H1 (cell line): ENCODE measurements at regions not wholly inside any gene's neighbourhood (a gene's known extent, or its start where the extent isn't known, plus 50 kb on each side); places are given as distances from the start of the nearest gene placed in this dataset.

Experiments
- CTCF ChIA-PET: fragments of 300-600 bp; sonication (Branson Sonifier 250); formaldehyde crosslinking; loops from one replicate; lab custom pipeline; 2021; ENCODE audit not compliant: partially characterized antibody; lab: Charles Lee
- POLR2A ChIA-PET: fragments of 300-600 bp; sonication (Branson Sonifier 250); formaldehyde crosslinking; loops from one replicate; lab custom pipeline; 2021; ENCODE audit warnings: inconsistent platforms; ENCODE audit not compliant: partially characterized antibody; lab: Charles Lee
- DNase-seq, 2 experiments: peaks; one replicate each; pipeline versions ENCODE4 v3.0.0 to v3.0.0-alpha.2; 2010 to 2022; ENCODE audit warnings: low spot score in 2 of 2, low read depth in 1 of 2, mixed read lengths in 1 of 2
- FAIRE-seq: peaks from 2 replicates; lab custom pipeline; 2011; peaks lifted over from hg19 to GRCh38; lab: Jason Lieb, UNC
- H2AFZ ChIP-seq: 2 replicates; pipeline ENCODE4 v1.8.1; 2012; ENCODE audit warnings: low read length, inconsistent platforms
- H2AK5ac ChIP-seq: 2 replicates; pipeline ENCODE4 v1.6.1; 2013; ENCODE audit warnings: low read depth, low read length
- H2BK120ac ChIP-seq: replicated peaks from 2 replicates; pipeline ENCODE3; 2013; ENCODE audit warnings: low read depth, low read length, inconsistent platforms
- H2BK12ac ChIP-seq: 2 replicates; pipeline ENCODE4 v1.6.1; 2013; ENCODE audit warnings: low read depth, low read length
- H2BK15ac ChIP-seq: 2 replicates; pipeline ENCODE4 v1.6.1; 2013; ENCODE audit warnings: low read length
- H2BK20ac ChIP-seq: 2 replicates; pipeline ENCODE4 v1.6.1; 2013; ENCODE audit warnings: low read length
- H2BK5ac ChIP-seq: 2 replicates; pipeline ENCODE4 v1.6.1; 2013; ENCODE audit warnings: low read depth, low read length
- H3K14ac ChIP-seq: 2 replicates; pipeline ENCODE4 v1.6.1; 2013; ENCODE audit warnings: inconsistent platforms; ENCODE audit not compliant: insufficient read length
- H3K18ac ChIP-seq: 2 replicates; pipeline ENCODE4 v1.6.1; 2013; ENCODE audit warnings: low read length; ENCODE audit errors: extremely low read depth
- H3K23ac ChIP-seq: 2 replicates; pipeline ENCODE4 v1.6.1; 2013; ENCODE audit warnings: inconsistent platforms; ENCODE audit not compliant: insufficient read length
- H3K23me2 ChIP-seq: 2 replicates; pipeline ENCODE4 v1.6.1; 2013; ENCODE audit warnings: low read depth, low read length
- H3K27ac ChIP-seq: 2 replicates; pipeline ENCODE4 v1.6.1; 2011; ENCODE audit warnings: low read depth, low read length, inconsistent platforms
- H3K27me3 ChIP-seq, 4 experiments: replicated peaks in 1 of 4; 1 replicate in 1 of 4; 2 replicates in 3 of 4; pipeline versions ENCODE4 v1.6.1 to v1.8.1; 2011 to 2013; ENCODE audit warnings: low read length in 3 of 4, mild to moderate bottlenecking in 3 of 4, inconsistent platforms in 2 of 4, mixed read lengths in 2 of 4, moderate library complexity in 1 of 4; ENCODE audit not compliant: control insufficient read depth in 3 of 4, insufficient read depth in 3 of 4; ENCODE audit errors: extremely low read depth in 1 of 4
- H3K36me3 ChIP-seq, 4 experiments: 2 replicates each; pipeline versions ENCODE4 v1.6.1 to v1.8.1; 2011 to 2013; ENCODE audit warnings: mild to moderate bottlenecking in 4 of 4, low read length in 3 of 4, moderate library complexity in 2 of 4, control low read depth in 1 of 4, inconsistent platforms in 1 of 4; ENCODE audit not compliant: insufficient read depth in 4 of 4, control insufficient read depth in 2 of 4
- H3K4ac ChIP-seq: replicated peaks from 2 replicates; pipeline ENCODE3; 2013; ENCODE audit warnings: low read length, low read depth, mixed read lengths, inconsistent platforms; ENCODE audit not compliant: insufficient read length
- H3K4me1 ChIP-seq, 4 experiments: replicated peaks in 1 of 4; 1 replicate in 1 of 4; 2 replicates in 3 of 4; pipeline versions ENCODE4 v1.6.1 to v1.8.1; 2011 to 2013; ENCODE audit warnings: low read length in 3 of 4, inconsistent platforms in 2 of 4, mixed read lengths in 1 of 4; ENCODE audit not compliant: insufficient read depth in 4 of 4, control insufficient read depth in 3 of 4
- H3K4me2 ChIP-seq, 2 experiments: 2 replicates each; pipeline versions ENCODE4 v1.6.1 to v1.8.1; 2011 to 2013; ENCODE audit warnings: low read depth in 2 of 2, low read length in 2 of 2, control low read depth in 1 of 2, inconsistent platforms in 1 of 2, mild to moderate bottlenecking in 1 of 2; ENCODE audit not compliant: insufficient read depth in 1 of 2
- H3K4me3 ChIP-seq, 4 experiments: fragments of 200-600, 300-600 bp in 1 of 4; sonication (generic), shearing (Covaris generic), sonication (Bioruptor Twin) in 1 of 4; 2 replicates each; pipeline versions ENCODE4 v1.5.1 to v1.8.1; 2011 to 2016; ENCODE audit warnings: low read length in 4 of 4, low read depth in 3 of 4, control low read depth in 2 of 4, inconsistent platforms in 2 of 4, mild to moderate bottlenecking in 2 of 4, mixed read lengths in 1 of 4, moderate library complexity in 1 of 4; ENCODE audit not compliant: insufficient read depth in 2 of 4; ENCODE audit errors: extremely low read depth in 1 of 4
- H3K56ac ChIP-seq: replicated peaks from 2 replicates; pipeline ENCODE3; 2013; ENCODE audit warnings: low read depth, mild to moderate bottlenecking, mixed read lengths, low read length, inconsistent platforms; ENCODE audit not compliant: insufficient read length
- H3K79me1 ChIP-seq: 2 replicates; pipeline ENCODE4 v1.6.1; 2013; ENCODE audit warnings: low read depth, low read length, control low read depth
- H3K79me2 ChIP-seq, 2 experiments: 2 replicates each; pipeline versions ENCODE4 v1.6.1 to v1.8.1; 2012 to 2013; ENCODE audit warnings: low read length in 2 of 2, mild to moderate bottlenecking in 2 of 2, inconsistent platforms in 1 of 2; ENCODE audit not compliant: insufficient read depth in 2 of 2, control insufficient read depth in 1 of 2
- H3K9ac ChIP-seq, 4 experiments: replicated peaks in 1 of 4; 1 replicate in 1 of 4; 2 replicates in 3 of 4; pipeline versions ENCODE4 v1.6.1 to v1.8.1; 2011 to 2013; ENCODE audit warnings: low read depth in 3 of 4, low read length in 3 of 4, control low read depth in 2 of 4, mild to moderate bottlenecking in 2 of 4, moderate library complexity in 2 of 4, inconsistent platforms in 1 of 4; ENCODE audit errors: extremely low read depth in 1 of 4
- H3K9me3 ChIP-seq, 2 experiments: 2 replicates each; pipeline versions ENCODE4 v1.6.1 to v1.8.1; 2012 to 2013; ENCODE audit warnings: mild to moderate bottlenecking in 2 of 2, moderate library complexity in 2 of 2, control low read depth in 1 of 2, inconsistent platforms in 1 of 2, low read depth in 1 of 2, low read length in 1 of 2, mixed read lengths in 1 of 2; ENCODE audit not compliant: insufficient read depth in 2 of 2
- H4K20me1 ChIP-seq, 2 experiments: replicated peaks in 1 of 2; 2 replicates each; pipeline versions ENCODE3 to v1.8.1; 2011 to 2013; ENCODE audit warnings: inconsistent platforms in 2 of 2, low read length in 2 of 2, mild to moderate bottlenecking in 1 of 2; ENCODE audit not compliant: insufficient read depth in 2 of 2, control insufficient read depth in 1 of 2
- H4K5ac ChIP-seq: 2 replicates; pipeline ENCODE4 v1.6.1; 2013; ENCODE audit warnings: low read length, low read depth, mixed read lengths, inconsistent platforms; ENCODE audit not compliant: insufficient read length
- H4K8ac ChIP-seq: 2 replicates; pipeline ENCODE4 v1.8.0; 2013; ENCODE audit warnings: mild to moderate bottlenecking, moderate library complexity, low read length, inconsistent platforms; ENCODE audit not compliant: insufficient read depth; ENCODE audit errors: extremely low read depth
- H4K91ac ChIP-seq: replicated peaks from 2 replicates; pipeline ENCODE3; 2013; ENCODE audit warnings: low read length, mixed read lengths, inconsistent platforms; ENCODE audit not compliant: insufficient read length
- BCL11A ChIP-seq, 2 experiments: IDR thresholded peaks; one replicate each; pipeline ENCODE4 v1.6.1; 2011; ENCODE audit warnings: low read depth in 2 of 2, low read length in 2 of 2, mild to moderate bottlenecking in 2 of 2
- CHD2 ChIP-seq: IDR thresholded peaks from 2 replicates; pipeline ENCODE4 v1.6.1; 2012; ENCODE audit warnings: low read length, improper control_type of control experiment
- CTCF ChIP-seq, 3 experiments: IDR thresholded peaks; 1 replicate in 2 of 3; 2 replicates in 1 of 3; pipeline versions ENCODE4 v1.5.1 to v1.6.1; 2011; ENCODE audit warnings: low read length in 3 of 3, mild to moderate bottlenecking in 3 of 3, inconsistent platforms in 2 of 3, low read depth in 1 of 3, moderate library complexity in 1 of 3; ENCODE audit not compliant: insufficient read depth in 1 of 3; ENCODE audit errors: control extremely low read depth in 1 of 3
- HDAC2 ChIP-seq, 2 experiments: fragments of 300-600 bp in 1 of 2; sonication (generic) in 1 of 2; IDR thresholded peaks; 2 replicates each; pipeline ENCODE4 v1.6.1; 2011 to 2012; ENCODE audit warnings: low read depth in 2 of 2, low read length in 2 of 2, mild to moderate bottlenecking in 2 of 2, moderate library complexity in 2 of 2, borderline replicate concordance in 1 of 2, inconsistent platforms in 1 of 2
- KDM4A ChIP-seq: IDR thresholded peaks from one replicate; pipeline ENCODE4 v1.7.1; 2012; ENCODE audit warnings: low read depth, mild to moderate bottlenecking, moderate library complexity, low read length, inconsistent platforms; ENCODE audit not compliant: severe bottlenecking
- PHF8 ChIP-seq: fragments of 200-600 bp; sonication (generic); conservative IDR thresholded peaks from 2 replicates; pipeline ENCODE4 v1.7.1; 2012; ENCODE audit warnings: low read depth, mild to moderate bottlenecking, inconsistent platforms, low read length, moderate library complexity
- RNF2 ChIP-seq: fragments of 200-900, 300-1000 bp; sonication (generic); IDR thresholded peaks from 2 replicates; pipeline ENCODE4 v1.7.1; 2016; ENCODE audit warnings: borderline replicate concordance, low read depth, mild to moderate bottlenecking, antibody characterized with exemption, low read length; ENCODE audit not compliant: poor library complexity, severe bottlenecking; ENCODE audit errors: missing control alignments
- SUZ12 ChIP-seq: fragments of 200-600 bp; sonication (generic); IDR thresholded peaks from 2 replicates; pipeline ENCODE4 v1.6.1; 2012; ENCODE audit warnings: mild to moderate bottlenecking, inconsistent platforms, low read length, moderate library complexity, mixed read lengths
- TAF7 ChIP-seq: optimal IDR thresholded peaks from 2 replicates; pipeline ENCODE3; 2011; ENCODE audit warnings: low read depth, mild to moderate bottlenecking, inconsistent platforms, low read length, moderate library complexity, borderline replicate concordance
- WGBS, 2 experiments: shearing (Covaris generic) in 1 of 2; methylation state at CpG; one replicate each; pipeline versions ENCODE4 v1.1.6 to v1.1.7; 2013 to 2015; ENCODE audit warnings: low lambda C conversion rate in 2 of 2, mixed read lengths in 2 of 2, inconsistent platforms in 1 of 2, low coverage in 1 of 2, missing lambda C conversion rate in 1 of 2; ENCODE audit not compliant: insufficient replicate concordance in 2 of 2, insufficient coverage in 1 of 2, insufficient read length in 1 of 2; ENCODE audit errors: extremely low coverage in 1 of 2, missing lambda C conversion rate in 1 of 2; 5-methylcytosine and 5-hydroxymethylcytosine counted together

DNA sequence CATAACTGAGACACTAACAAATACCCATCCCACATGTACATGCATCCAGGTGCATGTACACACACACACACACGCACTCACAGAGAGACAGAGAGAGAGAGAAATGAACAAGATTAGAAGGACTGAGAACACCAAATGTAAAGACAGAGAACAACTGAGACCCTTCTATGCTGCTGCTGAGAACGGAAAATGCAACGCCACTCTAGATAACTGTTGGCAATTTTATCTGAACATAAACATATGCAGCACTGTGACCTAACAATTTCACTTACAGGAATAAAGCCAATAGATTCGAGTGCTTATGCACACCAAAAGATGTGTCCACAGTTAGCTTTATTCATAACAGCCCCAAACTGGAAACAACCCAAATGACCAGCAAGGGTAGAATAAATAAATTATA lies 103.8 kb upstream of the LY86 start:
- Histone ChIP-seq H3K79me1 (no peaks in the 10 kb centered on the region), H3K23me2 (no peaks in the 10 kb centered on the region), H2AFZ (no peak overlapping the region), H4K8ac (no peak overlapping the region), H2AK5ac (no peak overlapping the region), H3K18ac (no peak overlapping the region), H3K4me2 (no peak overlapping the region), H3K27ac (no peak overlapping the region), H3K4ac (no peak overlapping the region), H3K27me3 (no peaks in the 10 kb centered on the region), H2BK5ac (no peak overlapping the region), H2BK12ac (no peak overlapping the region), H3K14ac (no peak overlapping the region), H4K5ac (no peak overlapping the region), H3K9me3 (no peaks in the 10 kb centered on the region), H2BK120ac (no peak overlapping the region), H3K23ac (no peak overlapping the region), H3K79me2 (no peaks in the 10 kb centered on the region), H2BK20ac (no peak overlapping the region), H3K56ac (no peak overlapping the region), H2BK15ac (no peak overlapping the region), H3K4me3 (no peak overlapping the region), H3K4me1 (no peaks in the 10 kb centered on the region), H4K20me1 (no peaks in the 10 kb centered on the region), H3K9ac (no peak overlapping the region), H3K36me3 (no peaks in the 10 kb centered on the region), H4K91ac (no peak overlapping the region)
- POLR2A ChIA-PET: interaction anchor here (0.6 kb wide), 1 partner anchor 886 kb away, joined by 4 read pairs; no protein-coding TSS in a partner anchor
- CTCF ChIA-PET: no interaction called here
- no peak for FAIRE-seq
- WGBS, 2 experiments: 86% methylated on average over 4 of the region's 4 CpGs; no CpG with 5 or more reads in 1 of the 2 experiments
- TF ChIP-seq PHF8 (no peak), KDM4A (no peak), BCL11A (IDR thresholded peaks at IDR 0.05; ENCODE audit: low read depth in 2 of 2, low read length in 2 of 2) (no peak), SUZ12 (no peak), TAF7 (no peak), CTCF (IDR thresholded peaks at IDR 0.05; ENCODE audit: control extremely low read depth in 1 of 3, insufficient read depth in 1 of 3, low read depth in 1 of 3, low read length in 3 of 3) (no peak), RNF2 (no peak), CHD2 (no peak), HDAC2 (IDR thresholded peaks at IDR 0.05; ENCODE audit: borderline replicate concordance in 1 of 2, low read depth in 2 of 2, low read length in 2 of 2) (no peak)
- no peak for DNase-seq
